ENCODE measurements at regions not wholly inside any gene's neighbourhood (a gene's known extent, or its start where the extent isn't known, plus 50 kb on each side); places are given as distances from the start of the nearest gene placed in this dataset.

GRCh38 chr5:29231154-29231553, 1962.3 kb upstream of the CDH6 start:
- intact Hi-C loops (cut with DNase I): no loop called here
- ATAC-seq (no peak), DNase-seq (no peak)

DNA sequence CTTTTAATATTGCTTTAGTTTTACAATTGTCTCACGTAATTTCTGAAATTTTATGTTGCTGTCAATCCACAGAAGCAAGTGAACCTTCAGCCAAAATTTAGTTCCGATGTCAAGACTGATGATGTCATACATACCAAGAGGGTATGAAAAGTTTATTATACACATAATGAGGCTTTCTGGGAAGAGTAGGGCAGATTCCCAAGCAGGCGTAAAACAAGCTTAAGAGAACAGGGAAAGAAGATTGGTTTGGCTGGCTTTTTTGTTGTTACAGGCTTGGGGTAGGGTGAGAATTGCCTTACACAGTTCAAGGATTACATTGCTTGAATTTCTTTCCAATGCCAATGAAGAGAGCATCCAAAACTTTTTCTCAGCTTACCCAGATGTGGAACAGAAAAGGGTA, 1962.9 kb upstream of the CDH6 start:
- Histone ChIP-seq H3K27ac (no peak overlapping the region), H3K9me3 (no peaks in the 10 kb centered on the region), H3K27me3 (ENCODE audit: low read depth) (no peaks in the 10 kb centered on the region), H3K36me3 (no peaks in the 10 kb centered on the region), H3K4me3 (no peak overlapping the region), H3K4me1 (no peaks in the 10 kb centered on the region)
- ATAC-seq: no peak
- no peak for TF ChIP-seq CTCF (IDR thresholded peaks at IDR 0.05)
- intact Hi-C loops (cut with DNase I): no loop called here
- no peak for DNase-seq

More at GRCh38 chr5:29231154-29231553, 1962.3 kb upstream of the CDH6 start:
- TF ChIP-seq CTCF (IDR thresholded peaks at IDR 0.05): no peak
- Histone ChIP-seq H3K36me3 (no peaks in the 10 kb centered on the region), H3K9me3 (no peaks in the 10 kb centered on the region), H3K4me1 (no peaks in the 10 kb centered on the region), H3K27ac (no peak overlapping the region), H3K27me3 (ENCODE audit: low read depth) (no peaks in the 10 kb centered on the region), H3K4me3 (no peak overlapping the region)

DNA sequence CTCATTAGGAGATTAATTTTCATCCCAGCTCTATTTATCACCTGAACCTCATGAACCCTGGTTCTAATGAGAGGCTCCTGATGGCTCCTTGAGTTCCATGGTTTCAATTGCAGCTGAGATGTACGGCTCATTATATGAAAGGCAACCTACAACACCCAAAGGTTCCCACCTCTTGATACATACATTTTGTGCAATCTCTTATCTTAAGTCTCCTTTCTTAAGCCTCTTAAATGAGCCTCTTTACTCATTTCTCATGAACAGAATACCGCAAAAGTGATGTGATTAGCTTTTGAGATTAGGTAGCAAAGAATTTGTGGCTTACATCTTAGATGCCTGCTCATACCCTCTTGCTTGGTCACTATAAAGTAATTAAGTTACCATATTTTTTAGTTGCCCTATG, 1964.0 kb upstream of the CDH6 start:
- Histone ChIP-seq H3K27ac (no peak overlapping the region), H3K36me3 (no peaks in the 10 kb centered on the region), H3K9me3 (no peaks in the 10 kb centered on the region), H3K4me3 (no peak overlapping the region), H3K27me3 (ENCODE audit: low read depth) (no peaks in the 10 kb centered on the region), H3K4me1 (no peaks in the 10 kb centered on the region)
- ATAC-seq (no peak), DNase-seq (no peak)
- intact Hi-C loops (cut with DNase I): no loop called here
- TF ChIP-seq CTCF (IDR thresholded peaks at IDR 0.05): no peak

GRCh38 chr5:29218138-29218537, 1975.3 kb upstream of the CDH6 start:
- Histone ChIP-seq H3K27me3 (ENCODE audit: low read depth) (no peaks in the 10 kb centered on the region), H3K9me3 (no peaks in the 10 kb centered on the region), H3K36me3 (no peaks in the 10 kb centered on the region), H3K4me1 (no peaks in the 10 kb centered on the region), H3K4me3 (no peak overlapping the region), H3K27ac (no peak overlapping the region)
- no peak for TF ChIP-seq CTCF (IDR thresholded peaks at IDR 0.05)
- intact Hi-C loops (cut with DNase I): no loop called here
- ATAC-seq: no peak
- no peak for DNase-seq

- no peak for TF ChIP-seq CTCF (IDR thresholded peaks at IDR 0.05)
- intact Hi-C loops (cut with DNase I): no loop called here
- ATAC-seq: no peak
These were observed 1978.6 kb upstream of the CDH6 start for GRCh38 chr5:29214839-29215238.

DNA sequence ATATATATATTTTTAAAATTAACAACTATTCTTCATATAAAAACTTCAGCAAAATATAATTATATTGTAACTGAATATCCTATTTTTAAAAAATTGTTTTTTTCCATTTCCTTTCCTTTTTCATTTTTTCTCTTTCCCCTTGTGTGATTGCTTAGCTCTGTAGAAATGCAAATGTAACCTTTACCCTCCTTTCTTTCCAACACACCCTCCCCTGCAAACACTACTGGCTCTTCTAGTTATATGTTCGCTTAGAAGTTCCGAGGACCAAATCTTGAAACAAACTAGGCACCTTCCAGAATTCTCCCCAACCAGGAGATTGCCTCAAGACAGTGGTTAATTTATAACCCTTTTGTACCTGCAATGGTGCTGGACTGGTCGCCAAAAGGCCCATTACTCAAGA, 1980.0 kb upstream of the CDH6 start:
- no peak for TF ChIP-seq CTCF (IDR thresholded peaks at IDR 0.05)
- intact Hi-C loops (cut with DNase I): no loop called here
- DNase-seq: no peak
- Histone ChIP-seq H3K9me3 (no peaks in the 10 kb centered on the region), H3K36me3 (no peaks in the 10 kb centered on the region), H3K4me1 (no peaks in the 10 kb centered on the region), H3K27ac (no peak overlapping the region), H3K27me3 (ENCODE audit: low read depth) (no peaks in the 10 kb centered on the region), H3K4me3 (no peak overlapping the region)
- no peak for ATAC-seq

More at GRCh38 chr5:29214839-29215238, 1978.6 kb upstream of the CDH6 start:
- Histone ChIP-seq H3K4me1 (no peaks in the 10 kb centered on the region), H3K4me3 (no peak overlapping the region), H3K36me3 (no peaks in the 10 kb centered on the region), H3K9me3 (no peaks in the 10 kb centered on the region), H3K27ac (no peak overlapping the region), H3K27me3 (ENCODE audit: low read depth) (no peaks in the 10 kb centered on the region)
- no peak for DNase-seq
